A549 (cell line): ENCODE measurements at regions not wholly inside any gene's neighbourhood (a gene's known extent, or its start where the extent isn't known, plus 50 kb on each side); places are given as distances from the start of the nearest gene placed in this dataset.

ENCODE experiments used
- BHLHE40 ChIP-seq: IDR thresholded peaks from 2 replicates; pipeline ENCODE4 v1.6.1; 2012; ENCODE audit warnings: low read depth, low read length, inconsistent platforms
- NR3C1 ChIP-seq: fragments of >200 bp; sonication (Bioruptor Twin); formaldehyde crosslinking; IDR thresholded peaks from 3 replicates; pipeline ENCODE4 v1.6.1; 2017
- TF ChIP-seq, protein P1 (sequence below): fragments of >200 bp; sonication (Bioruptor Twin); formaldehyde crosslinking; IDR thresholded peaks from 3 replicates; pipeline ENCODE4 v1.5.1; 2016
- TF ChIP-seq, protein P2 (sequence below): fragments of >200 bp; sonication (Bioruptor Twin); formaldehyde crosslinking; IDR thresholded peaks from 3 replicates; pipeline ENCODE4 v1.6.1; 2016
- TF ChIP-seq, protein P3 (sequence below): IDR thresholded peaks from 2 replicates; pipeline ENCODE4 v1.6.1; 2012; ENCODE audit warnings: low read depth, borderline replicate concordance

DNA sequence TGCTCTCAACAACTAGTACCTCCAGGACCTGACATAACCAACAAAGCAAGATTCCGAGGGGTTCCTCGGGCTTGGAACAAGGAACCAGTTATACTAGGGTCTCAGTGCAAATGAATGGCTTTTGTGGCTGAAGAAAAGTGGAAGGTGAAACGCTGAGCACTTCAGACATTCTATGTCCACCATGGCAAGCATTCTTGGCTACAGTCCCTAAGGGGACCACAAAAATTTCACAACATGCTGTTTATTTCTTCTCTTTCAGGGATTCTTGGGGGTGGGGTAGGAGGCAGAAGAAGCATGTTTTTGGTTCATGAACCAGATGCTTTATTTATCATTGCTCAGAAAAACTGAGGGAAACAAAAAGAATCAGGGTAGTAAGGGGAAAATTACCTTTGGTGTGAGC lies 479.9 kb upstream of the CDH11 start:
- no peak for TF ChIP-seq BHLHE40
- TF ChIP-seq, protein P1, sequence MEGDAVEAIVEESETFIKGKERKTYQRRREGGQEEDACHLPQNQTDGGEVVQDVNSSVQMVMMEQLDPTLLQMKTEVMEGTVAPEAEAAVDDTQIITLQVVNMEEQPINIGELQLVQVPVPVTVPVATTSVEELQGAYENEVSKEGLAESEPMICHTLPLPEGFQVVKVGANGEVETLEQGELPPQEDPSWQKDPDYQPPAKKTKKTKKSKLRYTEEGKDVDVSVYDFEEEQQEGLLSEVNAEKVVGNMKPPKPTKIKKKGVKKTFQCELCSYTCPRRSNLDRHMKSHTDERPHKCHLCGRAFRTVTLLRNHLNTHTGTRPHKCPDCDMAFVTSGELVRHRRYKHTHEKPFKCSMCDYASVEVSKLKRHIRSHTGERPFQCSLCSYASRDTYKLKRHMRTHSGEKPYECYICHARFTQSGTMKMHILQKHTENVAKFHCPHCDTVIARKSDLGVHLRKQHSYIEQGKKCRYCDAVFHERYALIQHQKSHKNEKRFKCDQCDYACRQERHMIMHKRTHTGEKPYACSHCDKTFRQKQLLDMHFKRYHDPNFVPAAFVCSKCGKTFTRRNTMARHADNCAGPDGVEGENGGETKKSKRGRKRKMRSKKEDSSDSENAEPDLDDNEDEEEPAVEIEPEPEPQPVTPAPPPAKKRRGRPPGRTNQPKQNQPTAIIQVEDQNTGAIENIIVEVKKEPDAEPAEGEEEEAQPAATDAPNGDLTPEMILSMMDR: no peak
- TF ChIP-seq, protein P2, sequence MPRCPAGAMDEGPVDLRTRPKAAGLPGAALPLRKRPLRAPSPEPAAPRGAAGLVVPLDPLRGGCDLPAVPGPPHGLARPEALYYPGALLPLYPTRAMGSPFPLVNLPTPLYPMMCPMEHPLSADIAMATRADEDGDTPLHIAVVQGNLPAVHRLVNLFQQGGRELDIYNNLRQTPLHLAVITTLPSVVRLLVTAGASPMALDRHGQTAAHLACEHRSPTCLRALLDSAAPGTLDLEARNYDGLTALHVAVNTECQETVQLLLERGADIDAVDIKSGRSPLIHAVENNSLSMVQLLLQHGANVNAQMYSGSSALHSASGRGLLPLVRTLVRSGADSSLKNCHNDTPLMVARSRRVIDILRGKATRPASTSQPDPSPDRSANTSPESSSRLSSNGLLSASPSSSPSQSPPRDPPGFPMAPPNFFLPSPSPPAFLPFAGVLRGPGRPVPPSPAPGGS: no peak
- TF ChIP-seq NR3C1: no peak
- TF ChIP-seq, protein P3, sequence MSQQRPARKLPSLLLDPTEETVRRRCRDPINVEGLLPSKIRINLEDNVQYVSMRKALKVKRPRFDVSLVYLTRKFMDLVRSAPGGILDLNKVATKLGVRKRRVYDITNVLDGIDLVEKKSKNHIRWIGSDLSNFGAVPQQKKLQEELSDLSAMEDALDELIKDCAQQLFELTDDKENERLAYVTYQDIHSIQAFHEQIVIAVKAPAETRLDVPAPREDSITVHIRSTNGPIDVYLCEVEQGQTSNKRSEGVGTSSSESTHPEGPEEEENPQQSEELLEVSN: no peak
